OCI-LY1 (cell line): ENCODE measurements at regions not wholly inside any gene's neighbourhood (a gene's known extent, or its start where the extent isn't known, plus 50 kb on each side); places are given as distances from the start of the nearest gene placed in this dataset.

ENCODE experiments used
- H2AFZ ChIP-seq: fragments of 200-600 bp; sonication (generic), shearing (Covaris generic); 2 replicates; pipeline ENCODE4 v1.6.0; 2014; ENCODE audit warnings: antibody characterized with exemption, mild to moderate bottlenecking, low read length
- H3F3A ChIP-seq: fragments of 200-600 bp; sonication (generic), shearing (Covaris generic); 2 replicates; pipeline ENCODE4 v1.6.0; 2014; ENCODE audit warnings: mild to moderate bottlenecking, antibody characterized with exemption, low read length, moderate library complexity; ENCODE audit not compliant: insufficient read depth
- H3K27ac ChIP-seq: fragments of 200-600 bp; sonication (generic); 2 replicates; pipeline ENCODE4 v1.5.1; 2014; ENCODE audit warnings: low read length, mixed run types, mild to moderate bottlenecking, low read depth; ENCODE audit not compliant: poor library complexity, severe bottlenecking
- H3K27me3 ChIP-seq: fragments of 200-600 bp; sonication (generic); 2 replicates; pipeline ENCODE4 v1.6.0; 2014; ENCODE audit warnings: antibody characterized with exemption, mild to moderate bottlenecking, low read length, moderate library complexity; ENCODE audit not compliant: insufficient read depth
- H3K36me3 ChIP-seq: fragments of 200-600 bp; sonication (generic); 2 replicates; pipeline ENCODE4 v1.6.1; 2014; ENCODE audit warnings: mild to moderate bottlenecking, antibody characterized with exemption, low read length, moderate library complexity, mixed read lengths; ENCODE audit not compliant: insufficient read depth
- H3K4me1 ChIP-seq: fragments of 200-600 bp; sonication (generic); 2 replicates; pipeline ENCODE4 v1.5.1; 2014; ENCODE audit warnings: mild to moderate bottlenecking, low read length, moderate library complexity; ENCODE audit not compliant: insufficient read depth, severe bottlenecking
- H3K4me2 ChIP-seq: fragments of 200-600 bp; sonication (generic), shearing (Covaris generic); 2 replicates; pipeline ENCODE4 v1.6.1; 2014; ENCODE audit warnings: low read length
- H3K4me3 ChIP-seq: fragments of 200-600 bp; sonication (generic); 2 replicates; pipeline ENCODE4 v1.5.1; 2014; ENCODE audit warnings: low read length, low read depth, mild to moderate bottlenecking, mixed read lengths; ENCODE audit not compliant: poor library complexity, severe bottlenecking
- H3K79me2 ChIP-seq: fragments of 200-600 bp; shearing (Covaris generic); 2 replicates; pipeline ENCODE4 v1.6.1; 2016; ENCODE audit warnings: mixed run types, low read length, mixed read lengths; ENCODE audit not compliant: insufficient read depth
- H3K9ac ChIP-seq: fragments of 200-600 bp; sonication (generic), shearing (Covaris generic); 2 replicates; pipeline ENCODE4 v1.6.1; 2014; ENCODE audit warnings: mild to moderate bottlenecking, low read length, mixed read lengths
- H3K9me2 ChIP-seq: fragments of 200-600 bp; sonication (generic), shearing (Covaris generic); 2 replicates; pipeline ENCODE4 v1.6.1; 2014; ENCODE audit warnings: low read depth, mild to moderate bottlenecking, low read length, mixed read lengths
- H3K9me3 ChIP-seq: fragments of 200-600 bp; shearing (Covaris generic); 2 replicates; pipeline ENCODE4 v1.6.1; 2014; ENCODE audit warnings: low read length, mixed read lengths
- H4K20me1 ChIP-seq: fragments of 200-600 bp; sonication (generic), shearing (Covaris generic); 2 replicates; pipeline ENCODE4 v1.6.0; 2016; ENCODE audit warnings: mild to moderate bottlenecking, low read length; ENCODE audit not compliant: insufficient read depth
- CTCF ChIP-seq: fragments of 200-600 bp; sonication (generic), shearing (Covaris generic); IDR thresholded peaks from 2 replicates; pipeline ENCODE4 v1.5.1; 2017; ENCODE audit warnings: mild to moderate bottlenecking, antibody characterized with exemption, low read length, moderate library complexity, mixed read lengths
- EZH2 ChIP-seq: fragments of 200-600 bp; sonication (generic), shearing (Covaris generic); IDR thresholded peaks from 2 replicates; pipeline ENCODE4 v1.8.0; 2017; ENCODE audit warnings: borderline replicate concordance, mixed run types, mild to moderate bottlenecking, antibody characterized with exemption, low read length, moderate library complexity, mixed read lengths

- Histone ChIP-seq H3K4me1 (no peaks in the 10 kb centered on the region), H2AFZ (no peak overlapping the region), H3F3A (no peaks in the 10 kb centered on the region), H3K36me3 (no peaks in the 10 kb centered on the region), H4K20me1 (no peaks in the 10 kb centered on the region), H3K79me2 (no peaks in the 10 kb centered on the region), H3K4me2 (no peak overlapping the region), H3K9me3 (no peaks in the 10 kb centered on the region), H3K9me2 (no peaks in the 10 kb centered on the region), H3K4me3 (no peak overlapping the region), H3K27ac (no peak overlapping the region), H3K27me3 (no peaks in the 10 kb centered on the region), H3K9ac (no peak overlapping the region)
- no peak for TF ChIP-seq CTCF
- no peak for TF ChIP-seq EZH2
These were observed 496.5 kb upstream of the ATP2B1 start for GRCh38 chr12:90205165-90205564.

DNA sequence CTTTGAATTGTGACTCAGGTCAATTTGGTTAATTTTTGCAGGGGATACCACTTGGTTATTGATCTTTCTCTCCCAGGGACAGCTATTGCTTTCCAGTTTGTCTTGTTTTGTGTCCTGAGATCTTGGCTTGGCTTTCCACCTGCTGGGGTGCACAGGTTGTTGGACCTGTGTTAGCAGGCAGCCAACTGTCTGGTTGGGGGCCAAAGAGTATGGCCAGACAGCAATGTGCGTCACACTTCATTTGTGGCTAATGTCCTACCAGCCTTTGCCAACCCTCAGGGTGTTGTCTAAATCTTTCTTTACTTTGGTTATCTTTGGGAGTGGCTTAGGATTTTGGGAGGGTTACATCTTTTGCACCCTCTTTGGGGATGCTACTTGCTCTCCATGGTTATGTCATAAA, 494.9 kb upstream of the ATP2B1 start:
- Histone ChIP-seq H2AFZ (no peak overlapping the region), H4K20me1 (no peaks in the 10 kb centered on the region), H3K27me3 (no peaks in the 10 kb centered on the region), H3K9ac (no peak overlapping the region), H3K9me3 (no peaks in the 10 kb centered on the region), H3K9me2 (no peaks in the 10 kb centered on the region), H3K36me3 (no peaks in the 10 kb centered on the region), H3F3A (no peaks in the 10 kb centered on the region), H3K4me1 (no peaks in the 10 kb centered on the region), H3K4me2 (no peak overlapping the region), H3K79me2 (no peaks in the 10 kb centered on the region), H3K27ac (no peak overlapping the region), H3K4me3 (no peak overlapping the region)
- no peak for TF ChIP-seq CTCF
- no peak for TF ChIP-seq EZH2

GRCh38 chr12:90199006-90199405, 490.4 kb upstream of the ATP2B1 start:
- H3K27me3 ChIP-seq, result no peaks in the 10 kb centered on the region
- H3F3A ChIP-seq, result no peaks in the 10 kb centered on the region
- no peak overlapping the region for H3K27ac ChIP-seq
- H3K9me3 ChIP-seq, result no peaks in the 10 kb centered on the region
- H3K36me3 ChIP-seq, result no peaks in the 10 kb centered on the region
- TF ChIP-seq CTCF (no peak), EZH2 (no peak)
- no peak overlapping the region for H3K4me2 ChIP-seq
- no peaks in the 10 kb centered on the region for H3K79me2 ChIP-seq
- no peak overlapping the region for H3K4me3 ChIP-seq
- no peak overlapping the region for H2AFZ ChIP-seq
- H4K20me1 ChIP-seq, result no peaks in the 10 kb centered on the region
- no peak overlapping the region for H3K9ac ChIP-seq
- H3K9me2 ChIP-seq, result no peaks in the 10 kb centered on the region
- H3K4me1 ChIP-seq, result no peaks in the 10 kb centered on the region
